Stimulated activated CD4-positive, alpha-beta T cell treated with anti-CD3 and anti-CD28 coated beads, Interleukin-1b, Interleukin-23, amount 100 ng/mL, for 4 hours (primary cell): ENCODE measurements at regions not wholly inside any gene's neighbourhood (a gene's known extent, or its start where the extent isn't known, plus 50 kb on each side); places are given as distances from the start of the nearest gene placed in this dataset.

Source experiments
- DNase-seq, 2 donors: peaks; one replicate each; pipeline ENCODE4 v3.0.0-alpha.2; 2020; ENCODE audit warnings: low read depth in 2 of 2

GRCh38 chr16:6932871-6933385, 399.7 kb upstream of the RBFOX1 start:
- DNase-seq: no peak

- no peak for DNase-seq
These were observed 402.8 kb upstream of the RBFOX1 start for GRCh38 chr16:6929868-6930267.

- no peak for DNase-seq
These were observed 405.9 kb upstream of the RBFOX1 start for GRCh38 chr16:6926762-6927161.

- DNase-seq: no peak
These were observed 406.3 kb upstream of the RBFOX1 start for GRCh38 chr16:6926341-6926740.

- no peak for DNase-seq
These were observed 414.0 kb upstream of the RBFOX1 start for GRCh38 chr16:6918646-6919045.

- no peak for DNase-seq
These were observed 415.7 kb upstream of the RBFOX1 start for GRCh38 chr16:6916946-6917345.

- DNase-seq: no peak
These were observed 419.1 kb upstream of the RBFOX1 start for GRCh38 chr16:6913566-6913965.

GRCh38 chr16:6910301-6910700, 422.3 kb upstream of the RBFOX1 start:
- DNase-seq: no peak

GRCh38 chr16:6905601-6906000, 427.0 kb upstream of the RBFOX1 start:
- DNase-seq: no peak

GRCh38 chr16:6903671-6904070, 429.0 kb upstream of the RBFOX1 start:
- no peak for DNase-seq

GRCh38 chr16:6898896-6899295, 433.7 kb upstream of the RBFOX1 start:
- no peak for DNase-seq

GRCh38 chr16:6897876-6898485, 434.7 kb upstream of the RBFOX1 start:
- no peak for DNase-seq

- DNase-seq: no peak
These were observed 439.7 kb upstream of the RBFOX1 start for GRCh38 chr16:6892966-6893365.

- no peak for DNase-seq
These were observed 441.1 kb upstream of the RBFOX1 start for GRCh38 chr16:6891496-6891895.

- no peak for DNase-seq
These were observed 444.1 kb upstream of the RBFOX1 start for GRCh38 chr16:6888531-6888930.

GRCh38 chr16:6884002-6884401, 448.6 kb upstream of the RBFOX1 start:
- no peak for DNase-seq

- no peak for DNase-seq
These were observed 452.4 kb upstream of the RBFOX1 start for GRCh38 chr16:6880263-6880662.

- DNase-seq: no peak
These were observed 468.0 kb upstream of the RBFOX1 start for GRCh38 chr16:6864671-6865070.

- no peak for DNase-seq
These were observed 468.4 kb upstream of the RBFOX1 start for GRCh38 chr16:6864244-6864643.

- DNase-seq: no peak
These were observed 469.5 kb upstream of the RBFOX1 start for GRCh38 chr16:6863135-6863534.

- no peak for DNase-seq
These were observed 470.7 kb upstream of the RBFOX1 start for GRCh38 chr16:6861815-6862477.

- no peak for DNase-seq
These were observed 471.4 kb upstream of the RBFOX1 start for GRCh38 chr16:6861135-6861814.

GRCh38 chr16:6857575-6857974, 475.1 kb upstream of the RBFOX1 start:
- no peak for DNase-seq
